GM20000 (cell line): ENCODE measurements at regions not wholly inside any gene's neighbourhood (a gene's known extent, or its start where the extent isn't known, plus 50 kb on each side); places are given as distances from the start of the nearest gene placed in this dataset.
A peak's percentile ranks its signal among the peaks of the same experiment; 100 is the strongest.

ENCODE experiments used
- DNase-seq: peaks from one replicate; pipeline ENCODE4 v3.0.0; 2012; ENCODE audit warnings: low spot score
- CTCF ChIP-seq: IDR thresholded peaks from 2 replicates; pipeline ENCODE4 v1.5.1; 2012; ENCODE audit warnings: mild to moderate bottlenecking, control low read depth; ENCODE audit errors: extremely low read depth, missing control alignments

- no peak for TF ChIP-seq CTCF
- no peak for DNase-seq
These were observed 140.8 kb downstream of the PTCSC3 start for GRCh38 chr14:36035675-36036074.

GRCh38 chr14:36028665-36029064, 147.9 kb downstream of the PTCSC3 start:
- DNase-seq = no peak
- TF ChIP-seq CTCF = no peak

DNA sequence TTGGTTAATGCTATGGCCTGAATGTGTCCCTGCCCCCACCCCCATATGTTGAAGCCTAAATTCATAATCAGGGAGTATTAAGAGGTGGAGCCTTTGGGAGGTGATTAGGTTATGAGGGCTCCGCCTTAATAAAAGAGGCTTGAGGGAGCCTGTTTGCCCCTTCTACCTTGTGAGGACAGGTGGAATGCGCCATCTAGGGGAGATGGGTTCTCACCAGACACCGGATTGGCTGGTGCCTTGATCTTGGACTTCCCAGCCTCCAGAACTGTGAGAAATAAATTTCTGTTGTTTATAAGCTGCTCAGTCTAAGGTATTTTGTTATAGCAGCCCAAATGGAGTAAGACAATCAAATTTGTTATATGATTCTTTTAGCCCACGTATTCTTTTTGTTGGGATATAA, 148.3 kb downstream of the PTCSC3 start:
- TF ChIP-seq CTCF = peak; percentile 5
- no peak for DNase-seq

- no peak for TF ChIP-seq CTCF
- no peak for DNase-seq
These were observed 149.2 kb downstream of the PTCSC3 start for GRCh38 chr14:36027354-36027753.

DNA sequence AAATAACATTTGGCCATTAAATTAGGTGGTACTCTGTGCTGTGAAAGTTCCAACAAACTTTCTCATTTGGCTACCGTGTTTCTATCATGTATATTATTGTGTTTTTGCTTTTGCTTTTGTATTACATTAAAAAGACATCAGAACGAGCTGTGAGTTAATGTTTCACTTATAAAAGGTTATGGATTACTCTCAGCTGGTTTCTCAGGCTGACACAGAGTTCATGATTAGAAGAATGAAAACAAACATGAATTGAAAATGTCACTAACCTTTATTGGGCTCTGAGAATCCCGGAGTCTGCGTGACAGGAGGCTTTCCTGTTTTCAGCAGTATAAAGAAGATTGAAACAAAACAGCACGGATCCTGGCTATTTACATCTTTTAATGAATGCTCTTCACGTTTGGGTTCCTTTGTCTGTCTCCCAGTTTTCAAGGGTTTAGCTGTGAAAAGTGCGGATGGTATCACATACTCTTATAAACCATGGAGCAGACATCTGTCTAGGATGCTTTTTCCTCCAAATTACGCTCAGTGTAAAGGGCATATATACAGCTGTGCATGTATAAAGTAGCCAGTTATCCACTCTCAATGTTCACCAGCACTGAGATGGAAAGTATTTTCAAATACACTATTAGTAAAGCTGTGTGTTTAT, 153.6 kb downstream of the PTCSC3 start:
- TF ChIP-seq CTCF = no peak
- DNase-seq = no peak

GRCh38 chr14:36021591-36022320, 154.8 kb downstream of the PTCSC3 start:
- no peak for DNase-seq
- no peak for TF ChIP-seq CTCF

GRCh38 chr14:36021030-36021422, 155.5 kb downstream of the PTCSC3 start:
- DNase-seq = peak; percentile 21
- no peak for TF ChIP-seq CTCF
